Vagina (tissue), 2 donors: ENCODE measurements at regions not wholly inside any gene's neighbourhood (a gene's known extent, or its start where the extent isn't known, plus 50 kb on each side); places are given as distances from the start of the nearest gene placed in this dataset.

Source experiments
- CTCF ChIP-seq, 3 experiments: fragments of 450-650 bp in 2 of 3; fragments of 200-600 bp in 1 of 3; sonication (generic) in 1 of 3; IDR thresholded peaks; one replicate each; pipeline ENCODE4 v1.5.1; 2017 to 2019; ENCODE audit warnings: antibody characterized with exemption in 3 of 3, mild to moderate bottlenecking in 2 of 3, moderate library complexity in 2 of 3
- POLR2A ChIP-seq, 2 donors: fragments of 450-650 bp; IDR thresholded peaks; one replicate each; pipeline ENCODE4 v1.6.1; 2017; ENCODE audit warnings: antibody characterized with exemption in 2 of 2, mild to moderate bottlenecking in 2 of 2, moderate library complexity in 2 of 2

- TF ChIP-seq POLR2A (IDR thresholded peaks at IDR 0.05) (no peak), CTCF (IDR thresholded peaks at IDR 0.05) (no peak)
Measured at GRCh38 chr3:124386996-124387595, 343.2 kb upstream of the UMPS start.
